ENCODE measurements at regions not wholly inside any gene's neighbourhood (a gene's known extent, or its start where the extent isn't known, plus 50 kb on each side); places are given as distances from the start of the nearest gene placed in this dataset.

- no peak for DNase-seq (ENCODE audit: low read depth)
These were observed 109.2 kb upstream of the ADGRF1 start for GRCh38 chr6:47151232-47151898.

- DNase-seq (ENCODE audit: low read depth): no peak
These were observed 107.4 kb upstream of the ADGRF1 start for GRCh38 chr6:47149554-47149953.

- no peak for DNase-seq (ENCODE audit: low read depth)
These were observed 106.9 kb upstream of the ADGRF1 start for GRCh38 chr6:47149066-47149465.

- no peak for DNase-seq (ENCODE audit: low read depth)
These were observed 105.8 kb upstream of the ADGRF1 start for GRCh38 chr6:47147836-47148344.

- no peak for DNase-seq (ENCODE audit: low read depth)
These were observed 105.1 kb upstream of the ADGRF1 start for GRCh38 chr6:47147175-47147727.

GRCh38 chr6:47146431-47147174, 104.5 kb upstream of the ADGRF1 start:
- DNase-seq (ENCODE audit: low read depth): peak; percentile 67

GRCh38 chr6:47145212-47145611, 103.1 kb upstream of the ADGRF1 start:
- no peak for DNase-seq (ENCODE audit: low read depth)

GRCh38 chr6:47144306-47144705, 102.2 kb upstream of the ADGRF1 start:
- DNase-seq (ENCODE audit: low read depth): peak; percentile 33

GRCh38 chr6:47141963-47142362, 99.8 kb upstream of the ADGRF1 start:
- DNase-seq (ENCODE audit: low read depth): no peak

- no peak for DNase-seq (ENCODE audit: low read depth)
These were observed 99.0 kb upstream of the ADGRF1 start for GRCh38 chr6:47141171-47141570.

GRCh38 chr6:47138046-47138445, 95.9 kb upstream of the ADGRF1 start:
- DNase-seq (ENCODE audit: low read depth): no peak

- peak; percentile 60 for DNase-seq (ENCODE audit: low read depth)
These were observed 94.9 kb upstream of the ADGRF1 start for GRCh38 chr6:47137073-47137472.

- peak; percentile 100 for DNase-seq (ENCODE audit: low read depth)
These were observed 93.6 kb upstream of the ADGRF1 start for GRCh38 chr6:47135772-47136171.

GRCh38 chr6:47134476-47135189, 92.5 kb upstream of the ADGRF1 start:
- peak; percentile 99 for DNase-seq (ENCODE audit: low read depth)

GRCh38 chr6:47133230-47134000, 91.3 kb upstream of the ADGRF1 start:
- DNase-seq (ENCODE audit: low read depth): no peak

GRCh38 chr6:47132724-47133123, 90.6 kb upstream of the ADGRF1 start:
- DNase-seq (ENCODE audit: low read depth): no peak

- no peak for DNase-seq (ENCODE audit: low read depth)
These were observed 89.6 kb upstream of the ADGRF1 start for GRCh38 chr6:47131773-47132172.

GRCh38 chr6:47130086-47130485, 88.0 kb upstream of the ADGRF1 start:
- DNase-seq (ENCODE audit: low read depth): no peak

GRCh38 chr6:47129129-47129528, 87.0 kb upstream of the ADGRF1 start:
- no peak for DNase-seq (ENCODE audit: low read depth)

- peak; percentile 93 for DNase-seq (ENCODE audit: low read depth)
These were observed 84.7 kb upstream of the ADGRF1 start for GRCh38 chr6:47126647-47127391.

GRCh38 chr6:47118611-47119010, 76.5 kb upstream of the ADGRF1 start:
- no peak for DNase-seq (ENCODE audit: low read depth)

Measured in renal cortical epithelial cell (primary cell).